HCT116 (cell line): ENCODE measurements at regions not wholly inside any gene's neighbourhood (a gene's known extent, or its start where the extent isn't known, plus 50 kb on each side); places are given as distances from the start of the nearest gene placed in this dataset.

Experiments
- ATAC-seq: fragments of 200-7000 bp; cut with Tn5 transposase; 2 replicates; pipeline ENCODE4 v1.9.1; 2020; ENCODE audit warnings: mild to moderate bottlenecking, moderate library complexity
- BruUV-seq: library from RNA; stranded (reverse); fragments of 400-500 nt; replicated peaks from 2 replicates; lab custom pipeline; 2021; lab: Mats Ljungman, UMichigan
- CTCF ChIA-PET: fragments of 300-600 bp; sonication (Branson Sonifier 250); formaldehyde crosslinking; loops from one replicate; lab custom pipeline; 2021; ENCODE audit warnings: antibody characterized with exemption; lab: Charles Lee
- POLR2A ChIA-PET: fragments of 300-600, 350-600 bp; sonication (Branson Sonifier 250); formaldehyde crosslinking; loops from one replicate; lab custom pipeline; 2021; ENCODE audit warnings: antibody characterized with exemption; lab: Charles Lee
- RAD21 ChIA-PET, 2 experiments: fragments of 300-600 bp; sonication (Branson Sonifier 250); formaldehyde crosslinking; loops; one replicate each; lab custom pipeline; 2023; ENCODE audit warnings: low total read pairs in 2 of 2; ENCODE audit not compliant: uncharacterized antibody in 2 of 2, unreplicated experiment in 2 of 2, low non-redundant PET in 1 of 2; lab: Charles Lee
- DNase-seq: peaks from one replicate; pipeline ENCODE4 v3.0.0-alpha.2; 2010; ENCODE audit warnings: low read depth, low spot score
- H2AFZ ChIP-seq: fragments of 200-600 bp; shearing (Covaris generic), sonication (generic); 2 replicates; pipeline ENCODE4 v1.6.1; 2017; ENCODE audit warnings: low read depth, mixed run types, mixed read lengths, antibody characterized with exemption, low read length; ENCODE audit not compliant: poor library complexity, severe bottlenecking
- H3K27ac ChIP-seq: 2 replicates; pipeline ENCODE4 v1.5.1; 2012; ENCODE audit warnings: low read depth, low read length
- H3K27me3 ChIP-seq: fragments of 200-600 bp; sonication (generic); 2 replicates; pipeline ENCODE4 v1.6.1; 2016; ENCODE audit warnings: mixed run types, low read length, mixed read lengths; ENCODE audit not compliant: insufficient read depth
- H3K36me3 ChIP-seq, 2 experiments: fragments of 200-500 bp in 1 of 2; fragments of 200-600 bp in 1 of 2; sonication (Bioruptor generic) in 1 of 2; sonication (generic) in 1 of 2; 2 replicates each; pipeline versions ENCODE4 v1.5.1 to v1.6.1; 2014 to 2016; ENCODE audit warnings: low read length in 2 of 2, inconsistent platforms in 1 of 2, mixed read lengths in 1 of 2, mixed run types in 1 of 2; ENCODE audit not compliant: insufficient read depth in 2 of 2, control insufficient read depth in 1 of 2
- H3K4me1 ChIP-seq, 2 experiments: fragments of 200-600 bp in 1 of 2; sonication (generic) in 1 of 2; 2 replicates each; pipeline versions ENCODE4 v1.5.1 to v1.6.1; 2012 to 2017; ENCODE audit warnings: low read length in 2 of 2, inconsistent platforms in 1 of 2, mild to moderate bottlenecking in 1 of 2, mixed read lengths in 1 of 2, mixed run types in 1 of 2, moderate library complexity in 1 of 2; ENCODE audit not compliant: insufficient read depth in 2 of 2, control insufficient read depth in 1 of 2
- H3K4me2 ChIP-seq: fragments of 200-600 bp; sonication (generic); 2 replicates; pipeline ENCODE4 v1.6.1; 2017; ENCODE audit warnings: mixed run types, low read length, mixed read lengths
- H3K4me3 ChIP-seq, 2 experiments: fragments of 200-600 bp in 1 of 2; sonication (generic) in 1 of 2; replicated peaks in 1 of 2; 2 replicates each; pipeline ENCODE4 v1.5.1; 2011 to 2016; ENCODE audit warnings: low read length in 2 of 2, control low read depth in 1 of 2, low read depth in 1 of 2, mild to moderate bottlenecking in 1 of 2, mixed read lengths in 1 of 2, mixed run types in 1 of 2
- H3K79me2 ChIP-seq: fragments of 200-600 bp; sonication (generic); 2 replicates; pipeline ENCODE4 v1.6.1; 2017; ENCODE audit warnings: mild to moderate bottlenecking, mixed run types, low read length, moderate library complexity, mixed read lengths; ENCODE audit not compliant: insufficient read depth
- H3K9ac ChIP-seq: fragments of 200-600 bp; sonication (generic); 2 replicates; pipeline ENCODE4 v1.6.1; 2016; ENCODE audit warnings: low read length, mixed read lengths
- H3K9me2 ChIP-seq: fragments of 200-600 bp; sonication (generic), shearing (Covaris generic); 2 replicates; pipeline ENCODE4 v1.6.1; 2017; ENCODE audit warnings: mixed run types, mild to moderate bottlenecking, moderate library complexity; ENCODE audit not compliant: insufficient read depth
- H3K9me3 ChIP-seq, 2 experiments: fragments of 200-500 bp in 1 of 2; fragments of 200-600 bp in 1 of 2; sonication (Bioruptor generic) in 1 of 2; sonication (generic) in 1 of 2; 2 replicates each; pipeline ENCODE4 v1.6.1; 2014 to 2017; ENCODE audit warnings: low read length in 2 of 2, mixed read lengths in 2 of 2, inconsistent platforms in 1 of 2, low read depth in 1 of 2, mild to moderate bottlenecking in 1 of 2, mixed run types in 1 of 2, moderate library complexity in 1 of 2; ENCODE audit not compliant: control insufficient read depth in 1 of 2, insufficient read depth in 1 of 2
- H4K20me1 ChIP-seq: fragments of 200-600 bp; sonication (generic), shearing (Covaris generic); 2 replicates; pipeline ENCODE4 v1.6.1; 2017; ENCODE audit warnings: mixed run types, mild to moderate bottlenecking, moderate library complexity; ENCODE audit not compliant: insufficient read depth
- ATF3 ChIP-seq: IDR thresholded peaks from 2 replicates; pipeline ENCODE4 v1.6.1; 2012
- EZH2 ChIP-seq: fragments of 200-600 bp; sonication (generic); IDR thresholded peaks from 2 replicates; pipeline ENCODE4 v1.6.1; 2017; ENCODE audit warnings: antibody characterized with exemption, mixed run types
- EZH2phosphoT487 ChIP-seq: fragments of 200-600 bp; IDR thresholded peaks from 2 replicates; pipeline ENCODE4 v1.6.1; 2018; ENCODE audit warnings: antibody characterized with exemption, borderline replicate concordance
- FOSL1 ChIP-seq: IDR thresholded peaks from 2 replicates; pipeline ENCODE4 v1.6.1; 2012; ENCODE audit warnings: low read depth
- JUND ChIP-seq: IDR thresholded peaks from 2 replicates; pipeline ENCODE4 v1.6.1; 2012
- POLR2A ChIP-seq: IDR thresholded peaks from 2 replicates; pipeline ENCODE4 v1.7.0; 2011; ENCODE audit warnings: borderline replicate concordance; ENCODE audit not compliant: insufficient read depth, insufficient read length; ENCODE audit errors: extremely low read depth
- POLR2AphosphoS5 ChIP-seq: IDR thresholded peaks from 2 replicates; pipeline ENCODE4 v1.6.1; 2011; ENCODE audit warnings: mild to moderate bottlenecking, low read depth, low read length, moderate library complexity
- SIN3A ChIP-seq: IDR thresholded peaks from 2 replicates; pipeline ENCODE4 v1.6.1; 2012; ENCODE audit warnings: low read depth
- SP1 ChIP-seq: IDR thresholded peaks from 2 replicates; pipeline ENCODE4 v1.6.1; 2012; ENCODE audit warnings: low read depth
- SRF ChIP-seq: IDR thresholded peaks from 2 replicates; pipeline ENCODE4 v1.6.1; 2012; ENCODE audit warnings: low read depth
- TCF7L2 ChIP-seq: IDR thresholded peaks from 2 replicates; pipeline ENCODE4 v1.7.0; 2011; ENCODE audit warnings: borderline replicate concordance, inconsistent platforms; ENCODE audit not compliant: insufficient read depth, insufficient read length; ENCODE audit errors: extremely low read depth
- ZBTB33 ChIP-seq: IDR thresholded peaks from 2 replicates; pipeline ENCODE4 v1.6.1; 2011; ENCODE audit warnings: mild to moderate bottlenecking, low read length, moderate library complexity; ENCODE audit not compliant: insufficient replicate concordance; ENCODE audit errors: extremely low read depth
- ZFX ChIP-seq: fragments of 450-650 bp; IDR thresholded peaks from 2 replicates; pipeline ENCODE4 v1.6.1; 2017
- intact Hi-C: fragments of 100-400 bp; cut with micrococcal nuclease; formaldehyde crosslinking; loops from 2 replicates; pipeline ENCODE4 v1.10.0; 2022

GRCh38 chr4:43754566-43754965 lies 694.0 kb downstream of the KCTD8 start:
- Histone ChIP-seq H4K20me1 (no peaks in the 10 kb centered on the region), H3K9ac (no peak overlapping the region), H3K36me3 (no peaks in the 10 kb centered on the region)
- no peak for DNase-seq
- RAD21 ChIA-PET = no interaction called here
- POLR2A ChIA-PET = no interaction called here
- no peak for TF ChIP-seq EZH2phosphoT487
- TF ChIP-seq, all 23 proteins: peak for 0
- H3K4me3 ChIP-seq = no peak overlapping the region
- no peak overlapping the region for H3K27ac ChIP-seq
- no peaks in the 10 kb centered on the region for H3K9me2 ChIP-seq
- no peak for ATAC-seq
- no TSS peak for BruUV-seq
- intact Hi-C loops = no loop called here
- no peak overlapping the region for H3K4me2 ChIP-seq
- peaks cover 4 to 28% of the 10 kb centered on the region in 2 experiments; a peak in 2 of 4 replicates for H3K9me3 ChIP-seq
- H3K79me2 ChIP-seq = no peaks in the 10 kb centered on the region
- no peaks in the 10 kb centered on the region for H3K4me1 ChIP-seq
- no peak overlapping the region for H2AFZ ChIP-seq
- CTCF ChIA-PET = no interaction called here
- no peaks in the 10 kb centered on the region for H3K27me3 ChIP-seq

GRCh38 chr4:43757147-43757546 lies 691.5 kb downstream of the KCTD8 start:
- ATAC-seq (no peak), DNase-seq (no peak)
- Histone ChIP-seq H3K9me2 (no peaks in the 10 kb centered on the region), H3K36me3 (no peaks in the 10 kb centered on the region), H3K27ac (no peak overlapping the region), H3K9ac (no peak overlapping the region), H2AFZ (no peak overlapping the region), H4K20me1 (no peaks in the 10 kb centered on the region), H3K9me3 (peaks cover 0 to 29% of the 10 kb centered on the region in 2 experiments; a peak in 2 of 4 replicates), H3K27me3 (no peaks in the 10 kb centered on the region), H3K4me2 (no peak overlapping the region), H3K4me1 (no peaks in the 10 kb centered on the region), H3K4me3 (no peak overlapping the region), H3K79me2 (no peaks in the 10 kb centered on the region)
- ChIA-PET CTCF (no interaction called here), RAD21 (no interaction called here), POLR2A (no interaction called here)
- BruUV-seq = no TSS peak
- intact Hi-C loops = no loop called here
- no peak for TF ChIP-seq FOSL1
- no peak for TF ChIP-seq ATF3
- no peak for TF ChIP-seq JUND
- TF ChIP-seq TCF7L2 = no peak
- no peak for TF ChIP-seq ZFX
- no peak for TF ChIP-seq POLR2AphosphoS5
- TF ChIP-seq ZBTB33 = no peak
- TF ChIP-seq SRF = no peak
- no peak for TF ChIP-seq EZH2
- no peak for TF ChIP-seq SIN3A
- TF ChIP-seq SP1 = no peak
- TF ChIP-seq POLR2A = no peak
